Testis (tissue), 2 donors: ENCODE measurements at regions not wholly inside any gene's neighbourhood (a gene's known extent, or its start where the extent isn't known, plus 50 kb on each side); places are given as distances from the start of the nearest gene placed in this dataset.

Experiments used
- POLR2A ChIP-seq: fragments of 450-650 bp; IDR thresholded peaks from one replicate; pipeline ENCODE4 v1.6.1; 2017; ENCODE audit warnings: antibody characterized with exemption, mild to moderate bottlenecking, moderate library complexity
- TF ChIP-seq, protein P1 (sequence below), 3 experiments: fragments of 450-650 bp in 2 of 3; fragments of 200-600 bp in 1 of 3; sonication (generic) in 1 of 3; IDR thresholded peaks; one replicate each; pipeline ENCODE4 v1.5.1; 2016 to 2019; ENCODE audit warnings: antibody characterized with exemption in 3 of 3, mild to moderate bottlenecking in 2 of 3, moderate library complexity in 1 of 3

DNA sequence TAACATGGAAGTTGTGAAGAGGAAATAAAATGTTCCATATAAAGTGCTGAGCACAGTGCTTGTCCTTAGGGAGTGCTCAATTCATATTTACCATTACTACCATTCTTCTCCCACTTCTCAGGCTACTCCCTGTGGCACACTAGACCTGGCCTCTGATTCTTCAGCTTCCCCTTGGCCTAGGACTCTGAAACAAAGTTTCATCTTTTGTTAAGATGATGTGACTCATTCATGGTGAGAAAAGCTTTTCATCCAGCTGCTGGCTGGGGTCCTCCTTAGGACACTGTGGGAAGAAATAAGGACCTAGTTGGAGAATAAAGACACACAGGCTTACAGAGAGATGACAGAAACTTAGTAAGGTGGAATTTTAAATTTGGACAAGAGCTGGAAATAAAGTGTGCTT lies 314.8 kb downstream of the CDC5L start:
- TF ChIP-seq, protein P1, sequence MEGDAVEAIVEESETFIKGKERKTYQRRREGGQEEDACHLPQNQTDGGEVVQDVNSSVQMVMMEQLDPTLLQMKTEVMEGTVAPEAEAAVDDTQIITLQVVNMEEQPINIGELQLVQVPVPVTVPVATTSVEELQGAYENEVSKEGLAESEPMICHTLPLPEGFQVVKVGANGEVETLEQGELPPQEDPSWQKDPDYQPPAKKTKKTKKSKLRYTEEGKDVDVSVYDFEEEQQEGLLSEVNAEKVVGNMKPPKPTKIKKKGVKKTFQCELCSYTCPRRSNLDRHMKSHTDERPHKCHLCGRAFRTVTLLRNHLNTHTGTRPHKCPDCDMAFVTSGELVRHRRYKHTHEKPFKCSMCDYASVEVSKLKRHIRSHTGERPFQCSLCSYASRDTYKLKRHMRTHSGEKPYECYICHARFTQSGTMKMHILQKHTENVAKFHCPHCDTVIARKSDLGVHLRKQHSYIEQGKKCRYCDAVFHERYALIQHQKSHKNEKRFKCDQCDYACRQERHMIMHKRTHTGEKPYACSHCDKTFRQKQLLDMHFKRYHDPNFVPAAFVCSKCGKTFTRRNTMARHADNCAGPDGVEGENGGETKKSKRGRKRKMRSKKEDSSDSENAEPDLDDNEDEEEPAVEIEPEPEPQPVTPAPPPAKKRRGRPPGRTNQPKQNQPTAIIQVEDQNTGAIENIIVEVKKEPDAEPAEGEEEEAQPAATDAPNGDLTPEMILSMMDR (IDR thresholded peaks at IDR 0.05) = no peak
- no peak for TF ChIP-seq POLR2A
